ENCODE measurements at regions not wholly inside any gene's neighbourhood (a gene's known extent, or its start where the extent isn't known, plus 50 kb on each side); places are given as distances from the start of the nearest gene placed in this dataset.

- H3K27ac ChIP-seq (ENCODE audit: insufficient read depth in 1 of 2, low read depth in 1 of 2, low read length in 2 of 2, poor library complexity in 1 of 2, severe bottlenecking in 2 of 2): no peak overlapping the region
- H3K4me1 ChIP-seq (ENCODE audit: control extremely low read depth in 1 of 4, control insufficient read depth in 4 of 4, insufficient read depth in 4 of 4, low read length in 3 of 4): no peaks in the 10 kb centered on the region
These were observed 100.6 kb downstream of the LIPG start for GRCh38 chr18:49662506-49662905.

GRCh38 chr18:49658823-49659404, 97.1 kb downstream of the LIPG start:
- Histone ChIP-seq H3K36me3 (ENCODE audit: control insufficient read depth in 4 of 4, insufficient read depth in 4 of 4, low read length in 3 of 4) (no peaks in the 10 kb centered on the region), H3K27ac (ENCODE audit: insufficient read depth in 1 of 2, low read depth in 1 of 2, low read length in 2 of 2, poor library complexity in 1 of 2, severe bottlenecking in 2 of 2) (no peak overlapping the region), H3K9me3 (ENCODE audit: control extremely low read depth in 1 of 5, control insufficient read depth in 4 of 5, insufficient read depth in 2 of 5, low read depth in 1 of 5, low read length in 4 of 5) (no peaks in the 10 kb centered on the region), H3K27me3 (replicated peaks in 2 of 5; ENCODE audit: control insufficient read depth in 4 of 5, insufficient read depth in 5 of 5, low read length in 4 of 5) (no peaks in the 10 kb centered on the region), H3K4me1 (ENCODE audit: control extremely low read depth in 1 of 4, control insufficient read depth in 4 of 4, insufficient read depth in 4 of 4, low read length in 3 of 4) (no peaks in the 10 kb centered on the region), H3K4me3 (ENCODE audit: control insufficient read depth in 1 of 7, extremely low read depth in 1 of 7, insufficient read depth in 4 of 7, low read depth in 2 of 7, low read length in 6 of 7) (no peak overlapping the region)
- CTCF ChIA-PET: no interaction called here
- DNase-seq: no peak
- POLR2A ChIA-PET: no interaction called here
- 94% methylated on average over 2 of the region's 6 CpGs for WGBS (ENCODE audit: insufficient coverage)

More at GRCh38 chr18:49662506-49662905, 100.6 kb downstream of the LIPG start:
- ChIA-PET CTCF (no interaction called here), POLR2A (no interaction called here)
- H3K27me3 ChIP-seq (replicated peaks in 2 of 5; ENCODE audit: control insufficient read depth in 4 of 5, insufficient read depth in 5 of 5, low read length in 4 of 5): peaks cover 0 to 5% (median 0%) of the 10 kb centered on the region in 5 experiments
- WGBS (ENCODE audit: insufficient coverage): no CpG with 5 or more reads among the region's 7 CpGs
- DNase-seq: no peak
- H3K36me3 ChIP-seq (ENCODE audit: control insufficient read depth in 4 of 4, insufficient read depth in 4 of 4, low read length in 3 of 4): no peaks in the 10 kb centered on the region
- H3K9me3 ChIP-seq (ENCODE audit: control extremely low read depth in 1 of 5, control insufficient read depth in 4 of 5, insufficient read depth in 2 of 5, low read depth in 1 of 5, low read length in 4 of 5): no peaks in the 10 kb centered on the region
- H3K4me3 ChIP-seq (ENCODE audit: control insufficient read depth in 1 of 7, extremely low read depth in 1 of 7, insufficient read depth in 4 of 7, low read depth in 2 of 7, low read length in 6 of 7): no peak overlapping the region

GRCh38 chr18:49656073-49656692, 94.3 kb downstream of the LIPG start:
- Histone ChIP-seq H3K27me3 (replicated peaks in 2 of 5; ENCODE audit: control insufficient read depth in 4 of 5, insufficient read depth in 5 of 5, low read length in 4 of 5) (no peaks in the 10 kb centered on the region), H3K27ac (ENCODE audit: insufficient read depth in 1 of 2, low read depth in 1 of 2, low read length in 2 of 2, poor library complexity in 1 of 2, severe bottlenecking in 2 of 2) (no peak overlapping the region), H3K9me3 (ENCODE audit: control extremely low read depth in 1 of 5, control insufficient read depth in 4 of 5, insufficient read depth in 2 of 5, low read depth in 1 of 5, low read length in 4 of 5) (no peaks in the 10 kb centered on the region), H3K4me1 (ENCODE audit: control extremely low read depth in 1 of 4, control insufficient read depth in 4 of 4, insufficient read depth in 4 of 4, low read length in 3 of 4) (no peaks in the 10 kb centered on the region), H3K4me3 (ENCODE audit: control insufficient read depth in 1 of 7, extremely low read depth in 1 of 7, insufficient read depth in 4 of 7, low read depth in 2 of 7, low read length in 6 of 7) (no peak overlapping the region), H3K36me3 (ENCODE audit: control insufficient read depth in 4 of 4, insufficient read depth in 4 of 4, low read length in 3 of 4) (no peaks in the 10 kb centered on the region)
- POLR2A ChIA-PET: no interaction called here
- DNase-seq: peak in 1 of 3 donors; percentile 13
- CTCF ChIA-PET: no interaction called here
- 72% methylated on average over 9 of the region's 10 CpGs for whole genome bisulfite sequencing (ENCODE audit: insufficient coverage)

GRCh38 chr18:49655266-49656072, 93.6 kb downstream of the LIPG start:
- Histone ChIP-seq H3K4me3 (ENCODE audit: control insufficient read depth in 1 of 7, extremely low read depth in 1 of 7, insufficient read depth in 4 of 7, low read depth in 2 of 7, low read length in 6 of 7) (no peak overlapping the region), H3K4me1 (ENCODE audit: control extremely low read depth in 1 of 4, control insufficient read depth in 4 of 4, insufficient read depth in 4 of 4, low read length in 3 of 4) (no peaks in the 10 kb centered on the region), H3K9me3 (ENCODE audit: control extremely low read depth in 1 of 5, control insufficient read depth in 4 of 5, insufficient read depth in 2 of 5, low read depth in 1 of 5, low read length in 4 of 5) (no peaks in the 10 kb centered on the region), H3K27me3 (replicated peaks in 2 of 5; ENCODE audit: control insufficient read depth in 4 of 5, insufficient read depth in 5 of 5, low read length in 4 of 5) (no peaks in the 10 kb centered on the region), H3K27ac (ENCODE audit: insufficient read depth in 1 of 2, low read depth in 1 of 2, low read length in 2 of 2, poor library complexity in 1 of 2, severe bottlenecking in 2 of 2) (no peak overlapping the region), H3K36me3 (ENCODE audit: control insufficient read depth in 4 of 4, insufficient read depth in 4 of 4, low read length in 3 of 4) (no peaks in the 10 kb centered on the region)
- DNase-seq: no peak
- ChIA-PET CTCF (interaction anchor here (1.4 kb wide), 1 partner anchor 8 kb away, joined by 3 read pairs; no protein-coding TSS in a partner anchor), POLR2A (no interaction called here)
- 100% methylated on average over 7 of the region's 13 CpGs for WGBS (ENCODE audit: insufficient coverage)

GRCh38 chr18:49654347-49654746, 92.5 kb downstream of the LIPG start:
- H3K27ac ChIP-seq (ENCODE audit: insufficient read depth in 1 of 2, low read depth in 1 of 2, low read length in 2 of 2, poor library complexity in 1 of 2, severe bottlenecking in 2 of 2): no peak overlapping the region
- H3K27me3 ChIP-seq (replicated peaks in 2 of 5; ENCODE audit: control insufficient read depth in 4 of 5, insufficient read depth in 5 of 5, low read length in 4 of 5): no peaks in the 10 kb centered on the region
- H3K4me1 ChIP-seq (ENCODE audit: control extremely low read depth in 1 of 4, control insufficient read depth in 4 of 4, insufficient read depth in 4 of 4, low read length in 3 of 4): no peaks in the 10 kb centered on the region
- DNase-seq: no peak
- H3K4me3 ChIP-seq (ENCODE audit: control insufficient read depth in 1 of 7, extremely low read depth in 1 of 7, insufficient read depth in 4 of 7, low read depth in 2 of 7, low read length in 6 of 7): no peak overlapping the region
- ChIA-PET CTCF (interaction anchor here (1.4 kb wide), 1 partner anchor 9 kb away, joined by 3 read pairs; no protein-coding TSS in a partner anchor), POLR2A (no interaction called here)
- WGBS (ENCODE audit: insufficient coverage): no CpG with 5 or more reads among the region's 2 CpGs
- no peaks in the 10 kb centered on the region for H3K9me3 ChIP-seq (ENCODE audit: control extremely low read depth in 1 of 5, control insufficient read depth in 4 of 5, insufficient read depth in 2 of 5, low read depth in 1 of 5, low read length in 4 of 5)
- H3K36me3 ChIP-seq (ENCODE audit: control insufficient read depth in 4 of 4, insufficient read depth in 4 of 4, low read length in 3 of 4): no peaks in the 10 kb centered on the region

GRCh38 chr18:49652881-49653724, 91.2 kb downstream of the LIPG start:
- WGBS (ENCODE audit: insufficient coverage): 73% methylated on average over 5 of the region's 6 CpGs
- peak in 1 of 3 donors; percentile 7 for DNase-seq

More at GRCh38 chr18:49652881-49653724, 91.2 kb downstream of the LIPG start:
- no peaks in the 10 kb centered on the region for H3K36me3 ChIP-seq (ENCODE audit: control insufficient read depth in 4 of 4, insufficient read depth in 4 of 4, low read length in 3 of 4)
- CTCF ChIA-PET: no interaction called here
- no peak overlapping the region for H3K27ac ChIP-seq (ENCODE audit: insufficient read depth in 1 of 2, low read depth in 1 of 2, low read length in 2 of 2, poor library complexity in 1 of 2, severe bottlenecking in 2 of 2)
- H3K4me1 ChIP-seq (ENCODE audit: control extremely low read depth in 1 of 4, control insufficient read depth in 4 of 4, insufficient read depth in 4 of 4, low read length in 3 of 4): no peaks in the 10 kb centered on the region
- no peaks in the 10 kb centered on the region for H3K9me3 ChIP-seq (ENCODE audit: control extremely low read depth in 1 of 5, control insufficient read depth in 4 of 5, insufficient read depth in 2 of 5, low read depth in 1 of 5, low read length in 4 of 5)
- no peaks in the 10 kb centered on the region for H3K27me3 ChIP-seq (replicated peaks in 2 of 5; ENCODE audit: control insufficient read depth in 4 of 5, insufficient read depth in 5 of 5, low read length in 4 of 5)
- peak overlapping the region in 1 of 7 experiments; percentile 39 for H3K4me3 ChIP-seq (ENCODE audit: control insufficient read depth in 1 of 7, extremely low read depth in 1 of 7, insufficient read depth in 4 of 7, low read depth in 2 of 7, low read length in 6 of 7)
- POLR2A ChIA-PET: no interaction called here
